ENCODE measurements at regions not wholly inside any gene's neighbourhood (a gene's known extent, or its start where the extent isn't known, plus 50 kb on each side); places are given as distances from the start of the nearest gene placed in this dataset.
"Not testable (repeated sequence)": the region's sequence is repeated elsewhere in the genome, so short reads cannot be mapped to it uniquely, and the experiment has no call there.

DNA sequence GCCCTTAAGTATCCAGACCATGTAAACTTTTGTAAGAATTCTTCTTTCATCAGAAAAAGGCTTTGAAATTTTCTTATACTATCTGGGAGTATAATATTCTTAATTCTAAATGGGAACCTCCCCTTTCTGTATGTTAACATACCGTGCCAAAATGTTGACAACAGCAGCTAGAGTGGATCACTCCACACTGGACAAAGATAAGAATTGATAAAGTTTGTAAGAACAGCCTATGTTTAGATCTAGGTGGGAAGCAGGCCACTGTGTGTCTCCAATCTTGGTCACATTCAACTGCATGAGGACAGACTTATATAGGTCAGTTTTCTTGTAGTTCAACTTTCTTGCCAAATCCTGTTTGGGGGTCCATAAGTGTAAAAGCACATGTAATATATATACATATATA, 235.7 kb downstream of the RPIA start:
- DNase-seq = no peak

GRCh38 chr2:88930659-88931058, 239.2 kb downstream of the RPIA start:
- no peak for DNase-seq

- no peak for DNase-seq
These were observed 241.2 kb downstream of the RPIA start for GRCh38 chr2:88932686-88933085.

DNA sequence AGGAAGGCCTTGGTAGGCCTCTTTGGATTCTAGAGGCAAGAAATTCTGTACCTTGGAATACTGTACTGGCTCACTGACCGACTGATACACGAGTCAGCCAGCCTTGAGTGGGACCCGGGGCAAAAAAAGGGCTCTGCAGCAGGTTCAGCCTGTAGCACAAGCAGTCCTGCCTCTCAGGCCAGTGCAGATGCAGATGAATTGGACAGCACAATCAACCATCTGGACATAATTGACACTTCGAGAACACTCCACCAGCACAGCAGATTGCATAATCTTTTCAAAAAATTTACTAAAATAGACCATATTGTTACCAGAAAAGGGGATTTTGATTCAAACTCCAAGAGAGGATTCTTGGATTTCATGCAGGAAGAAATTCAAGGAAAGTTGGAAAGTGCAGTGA, 241.6 kb downstream of the RPIA start:
- no peak for DNase-seq

GRCh38 chr2:88933980-88934379, 242.5 kb downstream of the RPIA start:
- no peak for DNase-seq

DNA sequence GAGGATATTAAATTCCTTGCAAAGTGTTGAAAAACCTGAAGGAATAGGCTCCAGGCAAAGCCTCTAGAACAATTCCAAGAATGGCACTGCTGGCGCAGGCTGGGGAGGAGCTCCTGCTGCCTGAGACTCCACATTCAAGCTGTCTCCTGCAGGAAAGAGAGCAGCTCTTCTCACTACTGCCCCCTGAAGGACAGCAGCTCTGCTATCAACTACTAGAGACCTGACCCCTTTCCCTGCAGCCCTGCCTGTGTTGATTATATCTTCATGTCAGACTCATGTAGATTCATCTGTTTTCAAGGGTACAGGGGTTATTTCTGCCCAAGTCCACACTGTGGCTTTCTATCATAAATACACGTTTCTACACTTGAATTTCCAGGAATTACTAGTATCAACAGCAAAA, 249.7 kb downstream of the RPIA start:
- DNase-seq = not testable (repeated sequence)

DNA sequence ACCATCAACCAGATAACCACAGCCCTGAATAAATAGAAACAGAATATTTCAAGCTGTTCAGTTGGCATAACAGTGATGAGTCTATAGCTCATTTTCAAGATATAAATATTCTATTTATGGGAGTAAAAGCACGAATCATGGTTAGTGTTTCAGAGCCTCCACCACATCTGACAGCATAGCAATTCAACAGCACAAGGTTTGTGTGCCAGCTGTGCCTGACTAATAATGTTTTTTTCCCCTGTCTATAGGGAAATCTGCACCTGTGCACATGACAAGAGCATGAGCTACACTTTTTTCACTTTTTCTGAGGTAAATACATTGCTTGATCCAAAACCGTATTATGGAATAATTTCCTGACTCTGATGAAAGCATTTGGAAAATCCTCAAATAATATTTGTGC, 251.3 kb downstream of the RPIA start:
- no peak for DNase-seq

GRCh38 chr2:88949336-88949735, 257.9 kb downstream of the RPIA start:
- DNase-seq = no peak

DNA sequence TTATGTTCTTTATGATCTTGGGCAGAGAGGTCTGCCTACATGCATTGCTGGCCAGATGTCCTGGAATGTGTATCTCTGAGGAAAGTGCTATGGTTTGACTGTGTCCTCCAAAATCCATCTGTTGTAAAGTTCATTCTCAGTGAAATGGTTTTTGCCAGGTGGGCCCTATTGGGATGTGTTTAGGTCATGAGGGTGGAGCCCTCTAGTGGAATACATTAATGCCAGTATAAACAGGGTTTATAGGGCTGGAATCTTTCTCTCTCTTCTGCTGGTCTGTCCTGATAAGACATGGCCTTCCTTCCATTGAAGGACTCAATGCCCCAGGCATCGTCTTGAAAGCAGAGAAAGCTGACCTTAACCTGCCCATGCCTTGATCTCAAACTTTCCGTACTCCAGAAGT, 258.5 kb downstream of the RPIA start:
- no peak for DNase-seq

DNA sequence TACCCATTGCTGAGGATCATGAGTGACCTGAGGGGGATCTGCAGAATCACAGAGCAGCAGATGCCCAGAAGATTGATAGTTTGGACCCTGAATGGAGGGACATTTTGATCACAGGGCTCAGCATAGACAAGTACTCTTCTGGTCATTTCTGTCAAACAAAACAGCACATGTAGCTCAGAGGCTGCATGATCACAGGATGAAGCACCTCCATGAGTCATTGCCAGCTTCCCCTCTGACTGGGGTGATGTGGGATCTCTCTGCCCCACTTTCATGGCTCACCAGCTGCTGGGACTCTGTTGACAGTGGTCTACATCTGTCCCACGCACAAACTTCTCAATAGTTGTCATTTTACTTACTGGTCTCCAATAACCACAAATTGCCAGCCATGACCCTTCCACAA, 264.1 kb downstream of the RPIA start:
- DNase-seq = no peak

DNA sequence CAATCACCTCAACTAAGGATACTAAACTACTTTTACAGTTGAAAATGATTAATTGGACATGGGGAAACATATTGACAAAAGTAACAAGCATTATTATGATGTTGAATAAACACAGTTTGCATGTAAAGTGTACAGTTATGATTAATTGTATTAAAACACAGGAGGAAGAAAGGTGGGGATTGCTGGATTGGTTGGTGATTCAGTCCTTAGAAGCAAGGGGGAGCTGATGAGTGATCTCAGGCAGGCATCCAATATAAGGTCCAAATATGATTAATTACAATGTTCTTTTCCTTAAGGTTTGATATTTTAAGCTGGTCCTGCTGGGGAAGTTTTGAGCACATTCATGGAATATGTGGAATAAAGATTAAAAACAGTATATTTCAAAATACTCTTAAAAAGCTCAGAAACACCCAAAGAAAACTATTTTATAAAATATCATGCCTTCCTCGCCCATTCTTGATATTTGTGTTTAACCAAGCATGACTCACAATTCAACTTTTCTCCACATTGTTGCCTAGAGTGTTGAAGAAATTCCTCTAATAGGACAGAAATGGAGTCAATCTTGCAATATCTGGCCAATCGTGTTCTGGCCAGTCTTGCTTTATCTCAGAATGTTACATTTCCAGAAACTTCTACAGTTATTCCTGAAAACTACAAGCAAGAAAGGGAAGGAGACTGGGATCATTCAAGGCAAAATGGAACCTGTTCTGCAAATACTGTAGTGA, 268.2 kb downstream of the RPIA start:
- DNase-seq = no peak

DNA sequence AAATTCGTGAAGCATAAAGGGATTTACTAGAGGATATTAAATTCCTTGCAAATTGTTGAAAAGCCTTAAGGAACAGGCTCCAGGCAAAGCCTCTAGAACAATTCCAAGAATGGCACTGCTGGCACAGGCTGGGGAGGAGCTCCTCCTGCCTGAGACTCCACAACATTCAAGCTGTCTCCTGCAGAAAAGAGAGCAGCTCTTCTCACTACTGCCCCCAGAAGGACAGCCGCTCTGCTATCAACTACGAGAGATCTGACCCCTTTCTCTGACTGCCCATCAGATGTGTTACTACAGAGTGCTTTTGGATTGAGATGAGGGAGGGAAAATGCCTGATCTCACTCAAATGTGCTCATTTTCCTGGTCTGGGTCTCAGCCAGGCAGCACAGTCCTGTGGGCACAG, 269.9 kb downstream of the RPIA start:
- DNase-seq = not testable (repeated sequence)

- no peak for DNase-seq
These were observed 276.4 kb downstream of the RPIA start for GRCh38 chr2:88967844-88968243.

- not testable (repeated sequence) for DNase-seq
These were observed 286.5 kb downstream of the RPIA start for GRCh38 chr2:88978011-88978410.

- DNase-seq = not testable (repeated sequence)
These were observed 287.0 kb downstream of the RPIA start for GRCh38 chr2:88978446-88978845.

- not testable (repeated sequence) for DNase-seq
These were observed 292.6 kb downstream of the RPIA start for GRCh38 chr2:88984079-88984478.

DNA sequence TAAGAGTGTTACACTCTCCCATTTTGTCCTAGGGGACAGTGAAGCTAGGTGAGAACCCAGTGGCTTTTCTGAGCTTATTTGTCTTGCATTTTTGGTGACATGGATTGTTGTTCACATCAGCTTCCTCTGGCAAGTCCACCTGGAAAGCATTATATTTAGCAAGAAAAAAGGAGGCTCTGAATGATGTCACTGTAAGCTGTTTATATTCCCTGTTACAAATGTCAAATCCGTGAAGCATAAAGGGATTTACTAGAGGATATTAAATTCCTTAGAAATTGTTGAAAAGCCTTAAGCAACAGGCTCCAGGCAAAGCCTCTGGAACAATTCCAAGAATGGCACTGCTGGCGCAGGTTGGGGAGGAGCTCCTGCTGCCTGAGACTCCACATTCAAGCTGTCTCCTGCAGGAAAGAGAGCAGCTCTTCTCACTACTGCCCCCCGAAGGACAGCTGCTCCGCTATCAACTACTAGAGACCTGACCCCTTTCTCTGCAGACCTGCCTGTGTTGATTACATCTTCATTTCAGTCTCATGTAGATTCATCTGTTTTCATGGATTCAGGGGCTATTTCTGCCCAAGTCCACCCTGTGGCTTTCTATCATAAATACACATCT, 295.4 kb downstream of the RPIA start:
- DNase-seq = not testable (repeated sequence)

GRCh38 chr2:88988617-88989016, 297.1 kb downstream of the RPIA start:
- DNase-seq = not testable (repeated sequence)

GRCh38 chr2:88992819-88993218, 301.3 kb downstream of the RPIA start:
- DNase-seq = not testable (repeated sequence)

GRCh38 chr2:88994856-88995255, 303.4 kb downstream of the RPIA start:
- not testable (repeated sequence) for DNase-seq

GRCh38 chr2:88996588-88996987, 305.1 kb downstream of the RPIA start:
- DNase-seq = not testable (repeated sequence)

GRCh38 chr2:88999365-88999764, 307.9 kb downstream of the RPIA start:
- DNase-seq = no peak

DNA sequence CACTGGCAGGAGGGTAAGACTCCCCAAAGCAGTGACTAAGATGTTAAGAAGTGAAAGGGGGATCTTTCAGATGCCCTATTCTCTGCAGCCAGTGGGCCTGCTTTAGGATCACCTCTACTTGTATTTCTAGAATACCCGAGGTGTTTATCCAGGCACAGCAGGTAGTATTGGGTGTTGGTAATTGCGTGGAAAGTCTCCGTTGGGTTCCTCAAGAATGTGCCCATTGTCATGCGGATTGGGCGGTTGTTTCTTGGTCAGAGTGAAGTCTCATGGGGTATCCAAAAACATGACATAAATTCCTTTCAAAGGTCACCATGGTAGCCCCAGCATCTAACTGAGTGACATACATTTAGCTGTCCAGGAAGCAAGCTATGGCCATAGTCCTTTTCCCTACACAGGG, 308.8 kb downstream of the RPIA start:
- no peak for DNase-seq

DNA sequence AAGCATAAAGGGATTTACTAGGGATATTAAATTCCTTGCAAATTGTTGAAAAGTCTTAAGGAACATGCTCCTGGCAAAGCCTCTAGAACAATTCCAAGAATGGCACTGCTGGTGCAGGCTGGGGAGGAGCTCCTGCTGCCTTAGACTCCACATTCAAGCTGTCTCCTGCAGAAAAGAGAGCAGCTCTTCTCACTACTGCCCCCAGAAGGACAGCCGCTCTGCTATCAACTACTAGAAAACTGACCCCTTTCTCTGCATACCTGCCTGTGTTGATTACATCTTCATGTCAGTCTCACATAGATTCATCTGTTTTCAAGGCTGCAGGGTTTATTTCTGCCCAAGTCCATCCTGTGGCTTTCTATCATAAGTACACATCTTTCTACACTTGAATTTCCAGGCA, 312.8 kb downstream of the RPIA start:
- not testable (repeated sequence) for DNase-seq

GRCh38 chr2:89020566-89020965, 329.1 kb downstream of the RPIA start:
- not testable (repeated sequence) for DNase-seq

Data from CD4-positive, alpha-beta T cell treated with Interleukin-15 for 1 hour (primary cell).